ENCODE measurements at regions not wholly inside any gene's neighbourhood (a gene's known extent, or its start where the extent isn't known, plus 50 kb on each side); places are given as distances from the start of the nearest gene placed in this dataset.

DNA sequence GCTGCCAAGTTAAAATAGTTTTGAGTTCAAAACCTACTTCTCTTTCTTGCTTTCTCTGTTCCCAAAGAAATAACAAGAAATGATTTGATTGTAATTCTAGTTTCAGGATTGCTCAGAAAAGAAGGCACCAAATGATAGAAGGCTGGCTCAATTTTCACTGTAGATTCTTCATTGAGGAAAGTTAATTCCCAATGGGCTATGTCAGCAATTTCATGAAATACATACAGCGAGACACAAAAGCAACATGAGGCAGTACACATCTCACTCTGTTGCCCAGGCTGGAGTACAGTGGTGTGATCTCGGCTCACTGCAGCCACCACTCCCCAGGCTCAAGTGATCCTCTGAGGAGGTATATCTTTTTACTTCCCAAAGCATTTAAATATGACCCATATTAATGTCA, 1659.9 kb upstream of the C9orf72 start:
- TF ChIP-seq, protein P1, sequence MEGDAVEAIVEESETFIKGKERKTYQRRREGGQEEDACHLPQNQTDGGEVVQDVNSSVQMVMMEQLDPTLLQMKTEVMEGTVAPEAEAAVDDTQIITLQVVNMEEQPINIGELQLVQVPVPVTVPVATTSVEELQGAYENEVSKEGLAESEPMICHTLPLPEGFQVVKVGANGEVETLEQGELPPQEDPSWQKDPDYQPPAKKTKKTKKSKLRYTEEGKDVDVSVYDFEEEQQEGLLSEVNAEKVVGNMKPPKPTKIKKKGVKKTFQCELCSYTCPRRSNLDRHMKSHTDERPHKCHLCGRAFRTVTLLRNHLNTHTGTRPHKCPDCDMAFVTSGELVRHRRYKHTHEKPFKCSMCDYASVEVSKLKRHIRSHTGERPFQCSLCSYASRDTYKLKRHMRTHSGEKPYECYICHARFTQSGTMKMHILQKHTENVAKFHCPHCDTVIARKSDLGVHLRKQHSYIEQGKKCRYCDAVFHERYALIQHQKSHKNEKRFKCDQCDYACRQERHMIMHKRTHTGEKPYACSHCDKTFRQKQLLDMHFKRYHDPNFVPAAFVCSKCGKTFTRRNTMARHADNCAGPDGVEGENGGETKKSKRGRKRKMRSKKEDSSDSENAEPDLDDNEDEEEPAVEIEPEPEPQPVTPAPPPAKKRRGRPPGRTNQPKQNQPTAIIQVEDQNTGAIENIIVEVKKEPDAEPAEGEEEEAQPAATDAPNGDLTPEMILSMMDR (IDR thresholded peaks at IDR 0.05; ENCODE audit: extremely low read depth in 1 of 2, insufficient read depth in 1 of 2, low read depth in 1 of 2, low read length in 2 of 2) = no peak
- TF ChIP-seq EZH2 (IDR thresholded peaks at IDR 0.05; ENCODE audit: borderline replicate concordance, low read depth, low read length, severe bottlenecking) (no peak), POLR2A (IDR thresholded peaks at IDR 0.05; ENCODE audit: low read depth, low read length) (no peak), MYC (IDR thresholded peaks at IDR 0.05; ENCODE audit: low read depth, low read length) (no peak), GATA2 (IDR thresholded peaks at IDR 0.05; ENCODE audit: insufficient read depth, insufficient read length, low read depth, low read length) (no peak), JUN (IDR thresholded peaks at IDR 0.05; ENCODE audit: borderline replicate concordance, insufficient read depth, insufficient read length, low read depth) (no peak), POLR2AphosphoS5 (IDR thresholded peaks at IDR 0.05; ENCODE audit: insufficient read depth, low read depth, low read length) (no peak)
- TF ChIP-seq, protein P2, sequence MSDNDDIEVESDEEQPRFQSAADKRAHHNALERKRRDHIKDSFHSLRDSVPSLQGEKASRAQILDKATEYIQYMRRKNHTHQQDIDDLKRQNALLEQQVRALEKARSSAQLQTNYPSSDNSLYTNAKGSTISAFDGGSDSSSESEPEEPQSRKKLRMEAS (IDR thresholded peaks at IDR 0.05; ENCODE audit: insufficient read depth, insufficient read length) = no peak
